ENCODE measurements at regions not wholly inside any gene's neighbourhood (a gene's known extent, or its start where the extent isn't known, plus 50 kb on each side); places are given as distances from the start of the nearest gene placed in this dataset.

DNA sequence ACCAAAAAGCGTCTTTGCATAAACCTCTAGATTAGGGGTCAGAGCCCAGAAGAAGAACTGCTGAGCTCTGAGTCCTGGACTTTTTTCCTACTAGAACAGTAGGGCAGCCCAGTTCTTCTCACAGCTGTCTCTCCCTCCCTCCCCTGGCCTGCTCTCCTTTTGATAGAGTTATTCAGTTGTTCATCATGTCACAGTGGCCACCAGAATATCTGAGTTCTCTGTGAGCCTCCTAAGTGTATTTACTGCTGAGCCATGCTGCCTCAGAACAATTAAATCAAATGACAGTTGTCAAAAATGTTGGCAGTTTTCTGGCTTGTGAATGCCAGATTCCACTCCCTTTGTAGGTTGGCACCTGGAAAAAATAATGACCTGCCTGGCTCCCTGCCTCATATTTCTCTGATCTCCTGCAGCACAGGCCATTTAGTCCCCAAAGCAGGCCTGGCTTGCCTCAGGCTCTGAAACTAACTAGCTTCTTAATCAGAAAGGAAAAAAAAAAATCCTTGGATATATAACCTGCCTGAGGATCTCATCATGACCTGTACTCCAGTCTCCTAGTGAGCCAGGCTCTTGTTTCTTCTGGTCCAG lies 377.4 kb upstream of the LARGE1 start:
- TF ChIP-seq, protein P1, sequence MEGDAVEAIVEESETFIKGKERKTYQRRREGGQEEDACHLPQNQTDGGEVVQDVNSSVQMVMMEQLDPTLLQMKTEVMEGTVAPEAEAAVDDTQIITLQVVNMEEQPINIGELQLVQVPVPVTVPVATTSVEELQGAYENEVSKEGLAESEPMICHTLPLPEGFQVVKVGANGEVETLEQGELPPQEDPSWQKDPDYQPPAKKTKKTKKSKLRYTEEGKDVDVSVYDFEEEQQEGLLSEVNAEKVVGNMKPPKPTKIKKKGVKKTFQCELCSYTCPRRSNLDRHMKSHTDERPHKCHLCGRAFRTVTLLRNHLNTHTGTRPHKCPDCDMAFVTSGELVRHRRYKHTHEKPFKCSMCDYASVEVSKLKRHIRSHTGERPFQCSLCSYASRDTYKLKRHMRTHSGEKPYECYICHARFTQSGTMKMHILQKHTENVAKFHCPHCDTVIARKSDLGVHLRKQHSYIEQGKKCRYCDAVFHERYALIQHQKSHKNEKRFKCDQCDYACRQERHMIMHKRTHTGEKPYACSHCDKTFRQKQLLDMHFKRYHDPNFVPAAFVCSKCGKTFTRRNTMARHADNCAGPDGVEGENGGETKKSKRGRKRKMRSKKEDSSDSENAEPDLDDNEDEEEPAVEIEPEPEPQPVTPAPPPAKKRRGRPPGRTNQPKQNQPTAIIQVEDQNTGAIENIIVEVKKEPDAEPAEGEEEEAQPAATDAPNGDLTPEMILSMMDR (IDR thresholded peaks at IDR 0.05 in 2 of 3, conservative IDR thresholded peaks at IDR 0.05 in 1 of 3; ENCODE audit: borderline replicate concordance in 1 of 3, insufficient read depth in 1 of 3, low read depth in 2 of 3, low read length in 2 of 3) = no peak
- TF ChIP-seq POLR2A (IDR thresholded peaks at IDR 0.05; ENCODE audit: borderline replicate concordance, extremely low read depth, insufficient read depth, insufficient read length) (no peak), EZH2 (IDR thresholded peaks at IDR 0.05) (no peak), YY1 (IDR thresholded peaks at IDR 0.05; ENCODE audit: extremely low read depth, insufficient replicate concordance, low read depth, low read length) (no peak), EZH2phosphoT487 (IDR thresholded peaks at IDR 0.05; ENCODE audit: borderline replicate concordance) (no peak)
- TF ChIP-seq, protein P2, sequence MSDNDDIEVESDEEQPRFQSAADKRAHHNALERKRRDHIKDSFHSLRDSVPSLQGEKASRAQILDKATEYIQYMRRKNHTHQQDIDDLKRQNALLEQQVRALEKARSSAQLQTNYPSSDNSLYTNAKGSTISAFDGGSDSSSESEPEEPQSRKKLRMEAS (IDR thresholded peaks at IDR 0.05) = no peak
